IMR-90 (cell line): ENCODE measurements at regions not wholly inside any gene's neighbourhood (a gene's known extent, or its start where the extent isn't known, plus 50 kb on each side); places are given as distances from the start of the nearest gene placed in this dataset.

ENCODE experiments used
- ATAC-seq: fragments of 200-7000 bp; cut with Tn5 transposase; 2 replicates; pipeline ENCODE4 v1.9.1; 2020; ENCODE audit warnings: low read depth, mild to moderate bottlenecking, moderate library complexity
- BruUV-seq: library from RNA; stranded (reverse); fragments of 400-500 nt; replicated peaks from 2 replicates; lab custom pipeline; 2021; lab: Mats Ljungman, UMichigan
- CTCF ChIA-PET: fragments of 300-600 bp; formaldehyde crosslinking; extraction: SDS; loops from one replicate; lab custom pipeline; 2021; ENCODE audit warnings: antibody characterized with exemption; lab: Yijun Ruan, JAX
- POLR2A ChIA-PET: fragments of 300-600 bp; sonication (Branson Sonifier 250); formaldehyde crosslinking; loops from one replicate; lab custom pipeline; 2022; ENCODE audit warnings: antibody characterized with exemption; ENCODE audit not compliant: unreplicated experiment; lab: Charles Lee
- DNase-seq: peaks from one replicate; pipeline ENCODE4 v3.0.0; 2013
- H2AFZ ChIP-seq: replicated peaks from 2 replicates; pipeline ENCODE3; 2013; ENCODE audit warnings: low read length, mild to moderate bottlenecking; ENCODE audit not compliant: poor library complexity
- H2AK5ac ChIP-seq: 2 replicates; pipeline ENCODE4 v1.6.1; 2013; ENCODE audit warnings: low read depth, low read length, inconsistent platforms
- H2AK9ac ChIP-seq: replicated peaks from 2 replicates; pipeline ENCODE3; 2013; ENCODE audit warnings: mild to moderate bottlenecking, low read depth, low read length, moderate library complexity; ENCODE audit not compliant: poor library complexity
- H2BK120ac ChIP-seq: 2 replicates; pipeline ENCODE4 v1.6.1; 2013; ENCODE audit warnings: low read depth, low read length, inconsistent platforms
- H2BK15ac ChIP-seq: 3 replicates; pipeline ENCODE4 v1.6.1; 2013; ENCODE audit warnings: low read depth, low read length, inconsistent platforms
- H2BK20ac ChIP-seq: 2 replicates; pipeline ENCODE4 v1.6.1; 2013; ENCODE audit warnings: low read depth, mild to moderate bottlenecking, inconsistent platforms, low read length, moderate library complexity
- H2BK5ac ChIP-seq: 2 replicates; pipeline ENCODE4 v1.6.1; 2013; ENCODE audit warnings: mild to moderate bottlenecking, low read depth, low read length, inconsistent platforms; ENCODE audit not compliant: poor library complexity, severe bottlenecking
- H3K14ac ChIP-seq: replicated peaks from 2 replicates; pipeline ENCODE4 v1.6.1; 2013; ENCODE audit warnings: low read depth, low read length, inconsistent platforms
- H3K18ac ChIP-seq: 2 replicates; pipeline ENCODE4 v1.6.1; 2013; ENCODE audit warnings: low read depth, low read length, control low read depth
- H3K23ac ChIP-seq: 2 replicates; pipeline ENCODE4 v1.6.1; 2013; ENCODE audit warnings: low read depth, low read length, inconsistent platforms
- H3K27ac ChIP-seq: 2 replicates; pipeline ENCODE4 v1.5.1; 2013; ENCODE audit warnings: mild to moderate bottlenecking, control low read depth, low read length; ENCODE audit not compliant: insufficient read depth
- H3K27me3 ChIP-seq: 2 replicates; pipeline ENCODE4 v1.6.1; 2013; ENCODE audit warnings: low read length; ENCODE audit not compliant: control insufficient read depth, insufficient read depth
- H3K36me3 ChIP-seq: 2 replicates; pipeline ENCODE4 v1.6.1; 2013; ENCODE audit warnings: low read length, mixed read lengths; ENCODE audit not compliant: control insufficient read depth, insufficient read depth
- H3K4ac ChIP-seq: 2 replicates; pipeline ENCODE4 v1.6.1; 2013; ENCODE audit warnings: low read depth, low read length, inconsistent platforms
- H3K4me1 ChIP-seq: 2 replicates; pipeline ENCODE4 v1.6.1; 2013; ENCODE audit warnings: low read length, mixed read lengths; ENCODE audit not compliant: control insufficient read depth, insufficient read depth
- H3K4me2 ChIP-seq: 2 replicates; pipeline ENCODE4 v1.6.1; 2013; ENCODE audit warnings: low read depth, mild to moderate bottlenecking, control low read depth, low read length, moderate library complexity
- H3K4me3 ChIP-seq: 2 replicates; pipeline ENCODE4 v1.5.1; 2013; ENCODE audit warnings: low read depth, mild to moderate bottlenecking, control low read depth, low read length, moderate library complexity; ENCODE audit not compliant: insufficient read depth
- H3K56ac ChIP-seq: 2 replicates; pipeline ENCODE4 v1.6.1; 2013; ENCODE audit warnings: low read length, inconsistent platforms; ENCODE audit not compliant: insufficient read depth; ENCODE audit errors: extremely low read depth
- H3K79me1 ChIP-seq, 2 experiments: 2 replicates each; pipeline ENCODE4 v1.6.1; 2013; ENCODE audit warnings: low read length in 2 of 2, inconsistent platforms in 1 of 2, low read depth in 1 of 2
- H3K9ac ChIP-seq: 2 replicates; pipeline ENCODE4 v1.6.1; 2013; ENCODE audit warnings: low read depth, low read length, control low read depth
- H3K9me1 ChIP-seq: 2 replicates; pipeline ENCODE4 v1.6.1; 2013; ENCODE audit warnings: low read length, inconsistent platforms; ENCODE audit not compliant: insufficient read depth
- H3K9me3 ChIP-seq: 2 replicates; pipeline ENCODE4 v1.6.1; 2013; ENCODE audit warnings: low read length; ENCODE audit not compliant: control insufficient read depth, insufficient read depth
- H4K20me1 ChIP-seq: 2 replicates; pipeline ENCODE4 v1.6.1; 2013; ENCODE audit warnings: low read length, inconsistent platforms; ENCODE audit not compliant: insufficient read depth
- H4K5ac ChIP-seq: 2 replicates; pipeline ENCODE4 v1.6.1; 2013; ENCODE audit warnings: mild to moderate bottlenecking, low read depth, low read length, control low read depth
- H4K8ac ChIP-seq, 2 experiments: 2 replicates each; pipeline ENCODE4 v1.6.1; 2013; ENCODE audit warnings: low read depth in 2 of 2, low read length in 2 of 2, control low read depth in 1 of 2, inconsistent platforms in 1 of 2
- H4K91ac ChIP-seq: 2 replicates; pipeline ENCODE4 v1.6.1; 2013; ENCODE audit warnings: low read depth, low read length, inconsistent platforms; ENCODE audit not compliant: insufficient read depth
- ELK1 ChIP-seq: fragments of 150-350 bp; IDR thresholded peaks from 2 replicates; pipeline ENCODE4 v1.6.1; 2016; ENCODE audit warnings: low read depth, mild to moderate bottlenecking, low read length, moderate library complexity, borderline replicate concordance
- FOS ChIP-seq: fragments of 150-350 bp; IDR thresholded peaks from 2 replicates; pipeline ENCODE4 v1.6.1; 2016; ENCODE audit warnings: low read depth, low read length
- MAZ ChIP-seq: IDR thresholded peaks from 2 replicates; pipeline ENCODE4 v1.6.1; 2012; ENCODE audit warnings: low read depth, mild to moderate bottlenecking, low read length, improper control_type of control experiment, moderate library complexity, borderline replicate concordance
- NFE2L2 ChIP-seq: fragments of 150-350 bp; IDR thresholded peaks from 2 replicates; pipeline ENCODE4 v1.6.1; 2016; ENCODE audit warnings: low read depth, mild to moderate bottlenecking, low read length
- WGBS, 2 experiments: methylation state at CpG; one replicate each; pipeline versions ENCODE4 v1.1.5 to v1.1.7; 2013; ENCODE audit warnings: missing lambda C conversion rate in 2 of 2; ENCODE audit not compliant: insufficient read length in 1 of 2; ENCODE audit errors: extremely low coverage in 2 of 2; 5-methylcytosine and 5-hydroxymethylcytosine counted together
- dilution Hi-C: fragments of 300-500 bp; cut with HindIII; formaldehyde crosslinking; loops from one replicate; pipeline ENCODE4 v1.14.3; 2018; ENCODE audit warnings: low sequenced_read_pairs; ENCODE audit not compliant: unreplicated experiment
- in situ Hi-C: fragments of 300-500 bp; cut with MboI; formaldehyde crosslinking; loops from 3 replicates; pipeline ENCODE4 v1.14.3; 2019; ENCODE audit warnings: low sequenced_read_pairs, inconsistent platforms, mixed read lengths
- intact Hi-C: fragments of 100-400 bp; cut with micrococcal nuclease; formaldehyde crosslinking; loops from 2 replicates; pipeline ENCODE4 v1.10.0; 2022

GRCh38 chr7:25770670-25771069, 381.3 kb upstream of the NFE2L3 start:
- ATAC-seq: no peak
- no TSS peak for BruUV-seq

More at GRCh38 chr7:25770670-25771069, 381.3 kb upstream of the NFE2L3 start:
- Histone ChIP-seq H3K14ac (no peak overlapping the region), H2AFZ (no peak overlapping the region), H2AK5ac (no peak overlapping the region), H3K27ac (no peak overlapping the region), H2BK15ac (no peak overlapping the region), H3K79me1 (no peaks in the 10 kb centered on the region), H2BK120ac (no peak overlapping the region), H4K8ac (no peak overlapping the region), H3K23ac (no peak overlapping the region), H3K9ac (no peak overlapping the region), H3K4me1 (no peaks in the 10 kb centered on the region), H3K9me1 (no peaks in the 10 kb centered on the region), H4K5ac (no peak overlapping the region), H3K18ac (no peak overlapping the region), H3K4me3 (no peak overlapping the region), H3K27me3 (no peaks in the 10 kb centered on the region), H2BK5ac (no peak overlapping the region), H4K20me1 (no peaks in the 10 kb centered on the region), H4K91ac (no peak overlapping the region), H2AK9ac (no peak overlapping the region), H3K56ac (no peak overlapping the region), H3K4me2 (no peak overlapping the region), H3K9me3 (no peaks in the 10 kb centered on the region), H2BK20ac (no peak overlapping the region), H3K36me3 (no peaks in the 10 kb centered on the region), H3K4ac (no peak overlapping the region)
- TF ChIP-seq MAZ: no peak
- no peak for TF ChIP-seq NFE2L2
- TF ChIP-seq ELK1: no peak
- TF ChIP-seq FOS: no peak
- in situ Hi-C loops (no loop called here), intact Hi-C loops (no loop called here), dilution Hi-C loops (no loop called here)
- DNase-seq: no peak
- ChIA-PET POLR2A (no interaction called here), CTCF (no interaction called here)
- WGBS, 2 experiments: no CpG with 5 or more reads among the region's 3 CpGs
